ENCODE measurements at regions not wholly inside any gene's neighbourhood (a gene's known extent, or its start where the extent isn't known, plus 50 kb on each side); places are given as distances from the start of the nearest gene placed in this dataset.
A peak's percentile ranks its signal among the peaks of the same experiment; 100 is the strongest.

DNA sequence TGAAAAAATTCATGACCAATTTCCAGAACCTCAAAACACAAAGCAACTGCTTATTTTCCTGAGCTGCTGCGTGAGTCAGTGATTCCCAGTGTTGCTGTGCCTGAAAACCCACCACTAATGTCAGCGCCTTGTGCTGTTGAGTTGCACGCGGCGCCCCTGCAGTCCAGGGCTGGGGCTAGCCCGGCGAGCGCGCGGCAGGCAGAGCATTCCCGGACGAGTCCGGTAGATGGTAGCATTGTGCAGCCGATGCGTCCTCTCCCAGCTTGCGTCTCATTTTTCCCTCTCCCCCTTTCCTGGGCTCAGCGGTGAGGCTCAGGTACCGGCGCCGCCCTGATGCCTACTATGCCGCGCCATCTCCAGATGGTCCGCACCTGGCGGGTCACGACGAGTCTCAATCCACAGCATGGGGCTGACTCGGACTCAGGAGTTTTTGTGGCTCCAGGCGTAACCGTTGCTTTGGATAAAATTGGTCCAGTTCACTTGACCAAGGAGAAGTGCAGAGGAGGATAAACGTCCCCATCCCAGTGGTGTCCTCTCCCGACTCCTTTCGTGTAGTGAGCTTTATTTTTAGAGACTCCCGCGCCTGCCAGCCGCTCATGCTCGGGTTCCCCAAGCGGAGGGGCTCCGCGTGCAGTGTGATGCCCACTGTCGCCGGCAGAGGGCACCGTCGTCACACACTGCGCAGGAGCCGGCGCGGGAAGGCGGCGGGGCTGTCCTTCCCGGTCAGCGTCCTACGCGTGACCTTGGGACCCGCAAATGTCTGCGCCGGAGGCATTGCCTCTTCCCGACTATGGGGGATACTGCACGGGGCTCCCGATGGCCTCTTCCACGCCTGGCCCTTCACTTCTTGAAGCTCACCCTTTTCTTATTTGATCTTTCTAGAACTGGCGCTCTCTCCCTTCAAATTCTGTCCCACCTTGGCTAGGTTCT lies 53.6 kb upstream of the IGFBP7 start:
- Histone ChIP-seq H3K4me3 (peak overlapping the region; percentile 44 to 82 (median 61)), H3K27me3 (peaks cover 0 to 6% (median 0%) of the 10 kb centered on the region in 9 donors), H3K4me1 (peaks cover 0 to 12% (median 5%) of the 10 kb centered on the region in 12 donors), H3K27ac (peak overlapping the region in 11 of 12 donors; percentile 47 to 83 (median 74)), H3K9me3 (no peaks in the 10 kb centered on the region), H3K36me3 (no peaks in the 10 kb centered on the region)
- ATAC-seq (peak; percentile 94 to 97 (median 96)), DNase-seq (peak; percentile 78 to 91 (median 82))
- 2 to 3% (median 3%) methylated on average over 54 to 61 of the region's 61 CpGs for WGBS, 4 donors
- intact Hi-C loops (cut with DNase I), result loop anchor here (1.0 to 10.0 kb wide), 14 partner anchors 51 to 1061 kb away; partner anchors contain the start of gene IGFBP7 (in 3 of the 10)
- TF ChIP-seq POLR2A (IDR thresholded peaks at IDR 0.05), result no peak
- TF ChIP-seq, protein P1, sequence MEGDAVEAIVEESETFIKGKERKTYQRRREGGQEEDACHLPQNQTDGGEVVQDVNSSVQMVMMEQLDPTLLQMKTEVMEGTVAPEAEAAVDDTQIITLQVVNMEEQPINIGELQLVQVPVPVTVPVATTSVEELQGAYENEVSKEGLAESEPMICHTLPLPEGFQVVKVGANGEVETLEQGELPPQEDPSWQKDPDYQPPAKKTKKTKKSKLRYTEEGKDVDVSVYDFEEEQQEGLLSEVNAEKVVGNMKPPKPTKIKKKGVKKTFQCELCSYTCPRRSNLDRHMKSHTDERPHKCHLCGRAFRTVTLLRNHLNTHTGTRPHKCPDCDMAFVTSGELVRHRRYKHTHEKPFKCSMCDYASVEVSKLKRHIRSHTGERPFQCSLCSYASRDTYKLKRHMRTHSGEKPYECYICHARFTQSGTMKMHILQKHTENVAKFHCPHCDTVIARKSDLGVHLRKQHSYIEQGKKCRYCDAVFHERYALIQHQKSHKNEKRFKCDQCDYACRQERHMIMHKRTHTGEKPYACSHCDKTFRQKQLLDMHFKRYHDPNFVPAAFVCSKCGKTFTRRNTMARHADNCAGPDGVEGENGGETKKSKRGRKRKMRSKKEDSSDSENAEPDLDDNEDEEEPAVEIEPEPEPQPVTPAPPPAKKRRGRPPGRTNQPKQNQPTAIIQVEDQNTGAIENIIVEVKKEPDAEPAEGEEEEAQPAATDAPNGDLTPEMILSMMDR (IDR thresholded peaks at IDR 0.05), result peak; percentile 71 to 93 (median 84)

DNA sequence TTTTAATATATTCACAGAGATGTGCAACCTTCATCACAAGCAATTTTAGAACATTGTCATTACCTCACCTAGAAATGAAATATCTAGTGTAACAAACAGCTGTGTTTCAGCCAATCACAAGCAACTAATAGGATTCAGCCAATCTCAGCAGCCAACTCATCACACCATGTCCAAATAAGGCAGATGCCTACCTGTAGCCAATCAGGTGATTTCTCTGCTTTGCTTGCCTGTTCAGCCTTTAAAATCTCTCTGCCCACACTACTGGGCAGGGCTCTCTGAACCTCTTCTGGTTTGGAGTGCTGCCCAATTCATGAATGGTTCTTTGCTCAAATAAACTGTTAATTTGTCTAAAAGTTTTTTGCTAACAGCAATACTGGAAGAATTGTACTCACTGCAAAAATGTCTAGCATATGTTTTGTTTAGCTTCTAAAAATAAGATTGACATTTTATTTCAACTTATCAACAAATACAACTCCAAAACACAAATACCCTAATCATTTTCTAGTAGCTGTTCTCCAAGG lies 52.4 kb upstream of the IGFBP7 start:
- H3K36me3 ChIP-seq, result no peaks in the 10 kb centered on the region
- H3K9me3 ChIP-seq, result no peaks in the 10 kb centered on the region
- TF ChIP-seq POLR2A (IDR thresholded peaks at IDR 0.05), result no peak
- TF ChIP-seq, protein P1 (IDR thresholded peaks at IDR 0.05), result no peak
- no peak overlapping the region for H3K4me3 ChIP-seq
- intact Hi-C loops (cut with DNase I), result loop anchor here (2.0 to 10.0 kb wide), 12 partner anchors 50 to 1062 kb away; partner anchors contain the start of gene IGFBP7 (in 3 of the 10)
- H3K27ac ChIP-seq, result no peak overlapping the region
- peaks cover 0 to 6% (median 0%) of the 10 kb centered on the region in 9 donors for H3K27me3 ChIP-seq
- H3K4me1 ChIP-seq, result peaks cover 0 to 12% (median 5%) of the 10 kb centered on the region in 12 donors
- no peak for ATAC-seq
- DNase-seq, result no peak

Measured in heart left ventricle (tissue), 16 donors.